SK-N-SH (cell line): ENCODE measurements at regions not wholly inside any gene's neighbourhood (a gene's known extent, or its start where the extent isn't known, plus 50 kb on each side); places are given as distances from the start of the nearest gene placed in this dataset.

ENCODE experiments used
- CTCF ChIA-PET: fragments of 300-600, 350-600 bp; formaldehyde crosslinking; extraction: SDS; loops from one replicate; lab custom pipeline; 2021; lab: Yijun Ruan, JAX
- POLR2A ChIA-PET: fragments of 350-600 bp; sonication (Branson Sonifier 250); formaldehyde crosslinking; extraction: SDS; loops from one replicate; lab custom pipeline; 2020; ENCODE audit warnings: antibody characterized with exemption, inconsistent platforms; lab: Yijun Ruan, JAX
- DNase-seq: peaks from one replicate; pipeline ENCODE4 v3.0.0; 2012
- H2AFZ ChIP-seq: fragments of 200-600 bp; sonication (generic); 2 replicates; pipeline ENCODE4 v1.8.1; 2016; ENCODE audit warnings: antibody characterized with exemption, mild to moderate bottlenecking, low read depth
- H3F3A ChIP-seq: fragments of 200-600 bp; sonication (generic); replicated peaks from 2 replicates; pipeline ENCODE3; 2016; ENCODE audit warnings: antibody characterized with exemption, mild to moderate bottlenecking; ENCODE audit not compliant: insufficient read depth
- H3K27ac ChIP-seq, 2 experiments: fragments of 200-500 bp in 1 of 2; fragments of 200-600 bp in 1 of 2; sonication (Bioruptor generic) in 1 of 2; sonication (generic), shearing (Covaris generic) in 1 of 2; 2 replicates each; pipeline versions ENCODE4 v1.5.1 to v1.6.1; 2014 to 2016; ENCODE audit warnings: low read depth in 2 of 2, inconsistent platforms in 1 of 2, low read length in 1 of 2, mild to moderate bottlenecking in 1 of 2, mixed read lengths in 1 of 2
- H3K27me3 ChIP-seq: fragments of 200-600 bp; sonication (generic), shearing (Covaris generic); 2 replicates; pipeline ENCODE4 v1.6.1; 2016; ENCODE audit warnings: mixed run types; ENCODE audit not compliant: insufficient read depth
- H3K36me3 ChIP-seq, 2 experiments: fragments of 200-500 bp in 1 of 2; fragments of 200-600 bp in 1 of 2; sonication (Bioruptor generic) in 1 of 2; sonication (generic) in 1 of 2; replicated peaks in 1 of 2; 2 replicates each; pipeline versions ENCODE3 to v1.5.1; 2014 to 2016; ENCODE audit warnings: low read length in 1 of 2, mild to moderate bottlenecking in 1 of 2; ENCODE audit not compliant: insufficient read depth in 2 of 2, control insufficient read depth in 1 of 2
- H3K4me1 ChIP-seq, 2 experiments: fragments of 200-500 bp in 1 of 2; fragments of 200-600 bp in 1 of 2; sonication (Bioruptor generic) in 1 of 2; sonication (generic), shearing (Covaris generic) in 1 of 2; 2 replicates each; pipeline versions ENCODE4 v1.5.1 to v1.6.1; 2014 to 2016; ENCODE audit warnings: low read depth in 1 of 2, low read length in 1 of 2, mixed run types in 1 of 2; ENCODE audit not compliant: insufficient read depth in 2 of 2, control insufficient read depth in 1 of 2
- H3K4me2 ChIP-seq: fragments of 200-600 bp; sonication (generic), shearing (Covaris generic); 2 replicates; pipeline ENCODE4 v1.6.1; 2017; ENCODE audit warnings: mixed run types
- H3K4me3 ChIP-seq, 2 experiments: fragments of 200-500 bp in 1 of 2; fragments of 200-600 bp in 1 of 2; sonication (Bioruptor generic) in 1 of 2; sonication (generic), shearing (Covaris generic) in 1 of 2; 2 replicates each; pipeline versions ENCODE4 v1.5.1 to v1.8.1; 2014 to 2016; ENCODE audit warnings: low read depth in 2 of 2, inconsistent platforms in 1 of 2, low read length in 1 of 2, mild to moderate bottlenecking in 1 of 2, mixed read lengths in 1 of 2, moderate library complexity in 1 of 2
- H3K79me2 ChIP-seq: fragments of 200-600 bp; sonication (generic); 2 replicates; pipeline ENCODE4 v1.8.1; 2017; ENCODE audit warnings: mild to moderate bottlenecking; ENCODE audit not compliant: insufficient read depth
- H3K9ac ChIP-seq: fragments of 200-600 bp; sonication (generic); 2 replicates; pipeline ENCODE4 v1.6.1; 2017; ENCODE audit warnings: mixed run types
- H3K9me2 ChIP-seq: fragments of 200-600 bp; sonication (generic); 2 replicates; pipeline ENCODE4 v1.6.1; 2017; ENCODE audit warnings: mixed run types
- H3K9me3 ChIP-seq: fragments of 200-600 bp; sonication (generic); 2 replicates; pipeline ENCODE4 v1.6.1; 2017; ENCODE audit warnings: mixed run types, mild to moderate bottlenecking, moderate library complexity
- H4K20me1 ChIP-seq: fragments of 200-600 bp; sonication (generic); 2 replicates; pipeline ENCODE4 v1.6.1; 2017; ENCODE audit warnings: mild to moderate bottlenecking, mixed run types; ENCODE audit not compliant: insufficient read depth
- ELF1 ChIP-seq: IDR thresholded peaks from 2 replicates; pipeline ENCODE4 v1.4.0; 2012
- FOXJ3 ChIP-seq: sonication (generic); formaldehyde crosslinking; IDR thresholded peaks from 2 replicates; pipeline ENCODE4 v1.5.1; 2020; ENCODE audit warnings: mild to moderate bottlenecking, missing genetic modification reagents
- MEF2A ChIP-seq: IDR thresholded peaks from 2 replicates; pipeline ENCODE4 v1.4.0; 2012; ENCODE audit warnings: low read depth, borderline replicate concordance
- NRF1 ChIP-seq: IDR thresholded peaks from 2 replicates; pipeline ENCODE4 v1.6.1; 2012; ENCODE audit warnings: low read depth, mild to moderate bottlenecking, low read length
- RAD21 ChIP-seq: IDR thresholded peaks from 2 replicates; pipeline ENCODE4 v1.6.1; 2012; ENCODE audit warnings: mild to moderate bottlenecking, low read length
- RFX5 ChIP-seq: IDR thresholded peaks from 2 replicates; pipeline ENCODE4 v1.6.1; 2012; ENCODE audit warnings: mild to moderate bottlenecking, improper control_type of control experiment, low read length
- TCF12 ChIP-seq: IDR thresholded peaks from 2 replicates; pipeline ENCODE4 v1.4.0; 2012
- WGBS: methylation state at CpG from one replicate; pipeline ENCODE4 v1.1.6; 2017; ENCODE audit warnings: low lambda C conversion rate; 5-methylcytosine and 5-hydroxymethylcytosine counted together
- TF ChIP-seq, protein P1 (sequence below): IDR thresholded peaks from 2 replicates; pipeline ENCODE4 v1.4.0; 2012; ENCODE audit warnings: low read depth, borderline replicate concordance
- TF ChIP-seq, protein P2 (sequence below): fragments of 150-350 bp; IDR thresholded peaks from 2 replicates; pipeline ENCODE4 v1.6.1; 2016; ENCODE audit warnings: mild to moderate bottlenecking, low read depth, low read length
- TF ChIP-seq, protein P3 (sequence below): fragments of 200-600 bp; sonication (generic); IDR thresholded peaks from 2 replicates; pipeline ENCODE4 v1.6.1; 2017; ENCODE audit warnings: antibody characterized with exemption, mild to moderate bottlenecking, moderate library complexity

DNA sequence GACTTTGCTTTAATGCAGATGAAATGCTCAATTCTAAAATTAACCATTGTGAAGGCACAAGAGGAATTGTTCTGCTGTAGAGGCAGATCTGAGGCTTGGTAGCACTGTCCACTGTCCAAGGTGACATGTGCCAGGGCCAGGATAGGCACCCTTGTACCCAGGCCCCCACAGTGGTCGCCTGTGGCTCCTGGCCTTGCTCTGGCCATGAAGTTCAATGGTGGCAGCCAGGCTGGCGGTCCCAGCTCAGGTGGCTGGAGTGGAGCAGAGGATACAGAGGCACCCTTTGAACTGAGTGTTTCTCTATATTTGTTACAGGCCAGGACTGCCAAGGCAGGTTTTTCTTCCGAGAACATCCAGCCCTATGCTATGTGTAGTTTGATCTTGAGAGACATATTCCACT, 102.6 kb downstream of the PTGS2 start:
- DNase-seq: no peak
- Histone ChIP-seq H3K4me3 (no peak overlapping the region), H3K9me2 (no peaks in the 10 kb centered on the region), H3K36me3 (no peaks in the 10 kb centered on the region), H3K4me1 (peaks cover 0 to 15% of the 10 kb centered on the region in 2 experiments; a peak in 3 of 4 replicates), H2AFZ (no peak overlapping the region), H3K9ac (no peak overlapping the region), H3K27ac (no peak overlapping the region), H3K79me2 (no peaks in the 10 kb centered on the region), H4K20me1 (no peaks in the 10 kb centered on the region), H3F3A (peaks cover 9% of the 10 kb centered on the region), H3K4me2 (no peak overlapping the region), H3K9me3 (no peaks in the 10 kb centered on the region), H3K27me3 (no peaks in the 10 kb centered on the region)
- TF ChIP-seq, protein P1, sequence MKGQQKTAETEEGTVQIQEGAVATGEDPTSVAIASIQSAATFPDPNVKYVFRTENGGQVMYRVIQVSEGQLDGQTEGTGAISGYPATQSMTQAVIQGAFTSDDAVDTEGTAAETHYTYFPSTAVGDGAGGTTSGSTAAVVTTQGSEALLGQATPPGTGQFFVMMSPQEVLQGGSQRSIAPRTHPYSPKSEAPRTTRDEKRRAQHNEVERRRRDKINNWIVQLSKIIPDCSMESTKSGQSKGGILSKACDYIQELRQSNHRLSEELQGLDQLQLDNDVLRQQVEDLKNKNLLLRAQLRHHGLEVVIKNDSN: no peak
- TF ChIP-seq RFX5 (no peak), FOXJ3 (CRISPR knock-in tag) (no peak), RAD21 (no peak), ELF1 (no peak), MEF2A (no peak), TCF12 (no peak)
- TF ChIP-seq, protein P2, sequence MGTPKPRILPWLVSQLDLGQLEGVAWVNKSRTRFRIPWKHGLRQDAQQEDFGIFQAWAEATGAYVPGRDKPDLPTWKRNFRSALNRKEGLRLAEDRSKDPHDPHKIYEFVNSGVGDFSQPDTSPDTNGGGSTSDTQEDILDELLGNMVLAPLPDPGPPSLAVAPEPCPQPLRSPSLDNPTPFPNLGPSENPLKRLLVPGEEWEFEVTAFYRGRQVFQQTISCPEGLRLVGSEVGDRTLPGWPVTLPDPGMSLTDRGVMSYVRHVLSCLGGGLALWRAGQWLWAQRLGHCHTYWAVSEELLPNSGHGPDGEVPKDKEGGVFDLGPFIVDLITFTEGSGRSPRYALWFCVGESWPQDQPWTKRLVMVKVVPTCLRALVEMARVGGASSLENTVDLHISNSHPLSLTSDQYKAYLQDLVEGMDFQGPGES: no peak
- TF ChIP-seq, protein P3, sequence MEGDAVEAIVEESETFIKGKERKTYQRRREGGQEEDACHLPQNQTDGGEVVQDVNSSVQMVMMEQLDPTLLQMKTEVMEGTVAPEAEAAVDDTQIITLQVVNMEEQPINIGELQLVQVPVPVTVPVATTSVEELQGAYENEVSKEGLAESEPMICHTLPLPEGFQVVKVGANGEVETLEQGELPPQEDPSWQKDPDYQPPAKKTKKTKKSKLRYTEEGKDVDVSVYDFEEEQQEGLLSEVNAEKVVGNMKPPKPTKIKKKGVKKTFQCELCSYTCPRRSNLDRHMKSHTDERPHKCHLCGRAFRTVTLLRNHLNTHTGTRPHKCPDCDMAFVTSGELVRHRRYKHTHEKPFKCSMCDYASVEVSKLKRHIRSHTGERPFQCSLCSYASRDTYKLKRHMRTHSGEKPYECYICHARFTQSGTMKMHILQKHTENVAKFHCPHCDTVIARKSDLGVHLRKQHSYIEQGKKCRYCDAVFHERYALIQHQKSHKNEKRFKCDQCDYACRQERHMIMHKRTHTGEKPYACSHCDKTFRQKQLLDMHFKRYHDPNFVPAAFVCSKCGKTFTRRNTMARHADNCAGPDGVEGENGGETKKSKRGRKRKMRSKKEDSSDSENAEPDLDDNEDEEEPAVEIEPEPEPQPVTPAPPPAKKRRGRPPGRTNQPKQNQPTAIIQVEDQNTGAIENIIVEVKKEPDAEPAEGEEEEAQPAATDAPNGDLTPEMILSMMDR: no peak
- CTCF ChIA-PET: no interaction called here
- POLR2A ChIA-PET: no interaction called here
- 65% methylated on average over 2 of the region's 3 CpGs for WGBS

DNA sequence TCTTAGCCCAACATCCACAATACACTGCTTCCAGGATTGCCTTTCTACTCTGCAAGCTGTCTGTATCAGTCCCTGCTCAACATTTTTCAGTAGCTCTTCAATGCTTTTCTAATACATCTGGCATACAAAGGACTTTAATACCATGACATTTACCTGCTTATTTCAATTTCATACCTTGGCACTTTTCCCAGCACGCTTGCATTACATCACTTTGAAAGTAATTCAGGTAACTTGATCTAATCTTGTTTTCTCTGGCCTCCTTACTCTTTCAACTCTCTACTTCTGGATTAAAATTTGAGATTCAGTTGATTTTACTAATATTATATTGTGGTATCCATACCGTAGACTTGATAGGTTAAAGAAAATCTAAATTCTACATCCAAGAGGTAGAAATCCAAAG, 103.0 kb downstream of the PTGS2 start:
- no peak for DNase-seq
- no peaks in the 10 kb centered on the region for H3K36me3 ChIP-seq
- no peak overlapping the region for H3K27ac ChIP-seq
- H3K4me2 ChIP-seq: no peak overlapping the region
- H3K9me3 ChIP-seq: no peaks in the 10 kb centered on the region
- H3K27me3 ChIP-seq: no peaks in the 10 kb centered on the region
- no peaks in the 10 kb centered on the region for H4K20me1 ChIP-seq
- no peak overlapping the region for H2AFZ ChIP-seq
- H3K79me2 ChIP-seq: no peaks in the 10 kb centered on the region
- H3F3A ChIP-seq: peaks cover 9% of the 10 kb centered on the region
- peaks cover 0 to 15% of the 10 kb centered on the region in 2 experiments; a peak in 3 of 4 replicates for H3K4me1 ChIP-seq
- no peak overlapping the region for H3K9ac ChIP-seq
- POLR2A ChIA-PET: no interaction called here
- TF ChIP-seq NRF1: no peak
- no peak overlapping the region for H3K4me3 ChIP-seq
- CTCF ChIA-PET: no interaction called here
- WGBS: 44% methylated on average over 2 of the region's 2 CpGs
- H3K9me2 ChIP-seq: no peaks in the 10 kb centered on the region
